H1 (cell line): ENCODE measurements at regions not wholly inside any gene's neighbourhood (a gene's known extent, or its start where the extent isn't known, plus 50 kb on each side); places are given as distances from the start of the nearest gene placed in this dataset.

ENCODE experiments used
- CTCF ChIA-PET: fragments of 300-600 bp; sonication (Branson Sonifier 250); formaldehyde crosslinking; loops from one replicate; lab custom pipeline; 2021; ENCODE audit not compliant: partially characterized antibody; lab: Charles Lee
- POLR2A ChIA-PET: fragments of 300-600 bp; sonication (Branson Sonifier 250); formaldehyde crosslinking; loops from one replicate; lab custom pipeline; 2021; ENCODE audit warnings: inconsistent platforms; ENCODE audit not compliant: partially characterized antibody; lab: Charles Lee
- DNase-seq, 2 experiments: peaks; one replicate each; pipeline versions ENCODE4 v3.0.0 to v3.0.0-alpha.2; 2010 to 2022; ENCODE audit warnings: low spot score in 2 of 2, low read depth in 1 of 2, mixed read lengths in 1 of 2
- FAIRE-seq: peaks from 2 replicates; lab custom pipeline; 2011; peaks lifted over from hg19 to GRCh38; lab: Jason Lieb, UNC
- H2AFZ ChIP-seq: 2 replicates; pipeline ENCODE4 v1.8.1; 2012; ENCODE audit warnings: low read length, inconsistent platforms
- H2AK5ac ChIP-seq: 2 replicates; pipeline ENCODE4 v1.6.1; 2013; ENCODE audit warnings: low read depth, low read length
- H2BK120ac ChIP-seq: replicated peaks from 2 replicates; pipeline ENCODE3; 2013; ENCODE audit warnings: low read depth, low read length, inconsistent platforms
- H2BK12ac ChIP-seq: 2 replicates; pipeline ENCODE4 v1.6.1; 2013; ENCODE audit warnings: low read depth, low read length
- H2BK15ac ChIP-seq: 2 replicates; pipeline ENCODE4 v1.6.1; 2013; ENCODE audit warnings: low read length
- H2BK20ac ChIP-seq: 2 replicates; pipeline ENCODE4 v1.6.1; 2013; ENCODE audit warnings: low read length
- H2BK5ac ChIP-seq: 2 replicates; pipeline ENCODE4 v1.6.1; 2013; ENCODE audit warnings: low read depth, low read length
- H3K14ac ChIP-seq: 2 replicates; pipeline ENCODE4 v1.6.1; 2013; ENCODE audit warnings: inconsistent platforms; ENCODE audit not compliant: insufficient read length
- H3K18ac ChIP-seq: 2 replicates; pipeline ENCODE4 v1.6.1; 2013; ENCODE audit warnings: low read length; ENCODE audit errors: extremely low read depth
- H3K23ac ChIP-seq: 2 replicates; pipeline ENCODE4 v1.6.1; 2013; ENCODE audit warnings: inconsistent platforms; ENCODE audit not compliant: insufficient read length
- H3K23me2 ChIP-seq: 2 replicates; pipeline ENCODE4 v1.6.1; 2013; ENCODE audit warnings: low read depth, low read length
- H3K27ac ChIP-seq: 2 replicates; pipeline ENCODE4 v1.6.1; 2011; ENCODE audit warnings: low read depth, low read length, inconsistent platforms
- H3K27me3 ChIP-seq, 4 experiments: replicated peaks in 1 of 4; 1 replicate in 1 of 4; 2 replicates in 3 of 4; pipeline versions ENCODE4 v1.6.1 to v1.8.1; 2011 to 2013; ENCODE audit warnings: low read length in 3 of 4, mild to moderate bottlenecking in 3 of 4, inconsistent platforms in 2 of 4, mixed read lengths in 2 of 4, moderate library complexity in 1 of 4; ENCODE audit not compliant: control insufficient read depth in 3 of 4, insufficient read depth in 3 of 4; ENCODE audit errors: extremely low read depth in 1 of 4
- H3K36me3 ChIP-seq, 4 experiments: 2 replicates each; pipeline versions ENCODE4 v1.6.1 to v1.8.1; 2011 to 2013; ENCODE audit warnings: mild to moderate bottlenecking in 4 of 4, low read length in 3 of 4, moderate library complexity in 2 of 4, control low read depth in 1 of 4, inconsistent platforms in 1 of 4; ENCODE audit not compliant: insufficient read depth in 4 of 4, control insufficient read depth in 2 of 4
- H3K4ac ChIP-seq: replicated peaks from 2 replicates; pipeline ENCODE3; 2013; ENCODE audit warnings: low read length, low read depth, mixed read lengths, inconsistent platforms; ENCODE audit not compliant: insufficient read length
- H3K4me1 ChIP-seq, 4 experiments: replicated peaks in 1 of 4; 1 replicate in 1 of 4; 2 replicates in 3 of 4; pipeline versions ENCODE4 v1.6.1 to v1.8.1; 2011 to 2013; ENCODE audit warnings: low read length in 3 of 4, inconsistent platforms in 2 of 4, mixed read lengths in 1 of 4; ENCODE audit not compliant: insufficient read depth in 4 of 4, control insufficient read depth in 3 of 4
- H3K4me2 ChIP-seq, 2 experiments: 2 replicates each; pipeline versions ENCODE4 v1.6.1 to v1.8.1; 2011 to 2013; ENCODE audit warnings: low read depth in 2 of 2, low read length in 2 of 2, control low read depth in 1 of 2, inconsistent platforms in 1 of 2, mild to moderate bottlenecking in 1 of 2; ENCODE audit not compliant: insufficient read depth in 1 of 2
- H3K4me3 ChIP-seq, 4 experiments: fragments of 200-600, 300-600 bp in 1 of 4; sonication (generic), shearing (Covaris generic), sonication (Bioruptor Twin) in 1 of 4; 2 replicates each; pipeline versions ENCODE4 v1.5.1 to v1.8.1; 2011 to 2016; ENCODE audit warnings: low read length in 4 of 4, low read depth in 3 of 4, control low read depth in 2 of 4, inconsistent platforms in 2 of 4, mild to moderate bottlenecking in 2 of 4, mixed read lengths in 1 of 4, moderate library complexity in 1 of 4; ENCODE audit not compliant: insufficient read depth in 2 of 4; ENCODE audit errors: extremely low read depth in 1 of 4
- H3K56ac ChIP-seq: replicated peaks from 2 replicates; pipeline ENCODE3; 2013; ENCODE audit warnings: low read depth, mild to moderate bottlenecking, mixed read lengths, low read length, inconsistent platforms; ENCODE audit not compliant: insufficient read length
- H3K79me1 ChIP-seq: 2 replicates; pipeline ENCODE4 v1.6.1; 2013; ENCODE audit warnings: low read depth, low read length, control low read depth
- H3K79me2 ChIP-seq, 2 experiments: 2 replicates each; pipeline versions ENCODE4 v1.6.1 to v1.8.1; 2012 to 2013; ENCODE audit warnings: low read length in 2 of 2, mild to moderate bottlenecking in 2 of 2, inconsistent platforms in 1 of 2; ENCODE audit not compliant: insufficient read depth in 2 of 2, control insufficient read depth in 1 of 2
- H3K9ac ChIP-seq, 4 experiments: replicated peaks in 1 of 4; 1 replicate in 1 of 4; 2 replicates in 3 of 4; pipeline versions ENCODE4 v1.6.1 to v1.8.1; 2011 to 2013; ENCODE audit warnings: low read depth in 3 of 4, low read length in 3 of 4, control low read depth in 2 of 4, mild to moderate bottlenecking in 2 of 4, moderate library complexity in 2 of 4, inconsistent platforms in 1 of 4; ENCODE audit errors: extremely low read depth in 1 of 4
- H3K9me3 ChIP-seq, 2 experiments: 2 replicates each; pipeline versions ENCODE4 v1.6.1 to v1.8.1; 2012 to 2013; ENCODE audit warnings: mild to moderate bottlenecking in 2 of 2, moderate library complexity in 2 of 2, control low read depth in 1 of 2, inconsistent platforms in 1 of 2, low read depth in 1 of 2, low read length in 1 of 2, mixed read lengths in 1 of 2; ENCODE audit not compliant: insufficient read depth in 2 of 2
- H4K20me1 ChIP-seq, 2 experiments: replicated peaks in 1 of 2; 2 replicates each; pipeline versions ENCODE3 to v1.8.1; 2011 to 2013; ENCODE audit warnings: inconsistent platforms in 2 of 2, low read length in 2 of 2, mild to moderate bottlenecking in 1 of 2; ENCODE audit not compliant: insufficient read depth in 2 of 2, control insufficient read depth in 1 of 2
- H4K5ac ChIP-seq: 2 replicates; pipeline ENCODE4 v1.6.1; 2013; ENCODE audit warnings: low read length, low read depth, mixed read lengths, inconsistent platforms; ENCODE audit not compliant: insufficient read length
- H4K8ac ChIP-seq: 2 replicates; pipeline ENCODE4 v1.8.0; 2013; ENCODE audit warnings: mild to moderate bottlenecking, moderate library complexity, low read length, inconsistent platforms; ENCODE audit not compliant: insufficient read depth; ENCODE audit errors: extremely low read depth
- H4K91ac ChIP-seq: replicated peaks from 2 replicates; pipeline ENCODE3; 2013; ENCODE audit warnings: low read length, mixed read lengths, inconsistent platforms; ENCODE audit not compliant: insufficient read length
- CHD1 ChIP-seq: IDR thresholded peaks from 2 replicates; pipeline ENCODE4 v1.6.1; 2012; ENCODE audit warnings: low read depth, low read length, improper control_type of control experiment
- KDM4A ChIP-seq: IDR thresholded peaks from one replicate; pipeline ENCODE4 v1.7.1; 2012; ENCODE audit warnings: low read depth, mild to moderate bottlenecking, moderate library complexity, low read length, inconsistent platforms; ENCODE audit not compliant: severe bottlenecking
- PHF8 ChIP-seq: fragments of 200-600 bp; sonication (generic); conservative IDR thresholded peaks from 2 replicates; pipeline ENCODE4 v1.7.1; 2012; ENCODE audit warnings: low read depth, mild to moderate bottlenecking, inconsistent platforms, low read length, moderate library complexity
- POLR2A ChIP-seq, 2 experiments: IDR thresholded peaks; 1 replicate in 1 of 2; 2 replicates in 1 of 2; pipeline ENCODE4 v1.6.1; 2011; ENCODE audit warnings: low read depth in 2 of 2, low read length in 2 of 2, mild to moderate bottlenecking in 2 of 2; ENCODE audit errors: control extremely low read depth in 1 of 2
- RBBP5 ChIP-seq: IDR thresholded peaks from 2 replicates; pipeline ENCODE4 v1.7.1; 2012; ENCODE audit warnings: low read depth, mild to moderate bottlenecking, inconsistent platforms, low read length, moderate library complexity, borderline replicate concordance
- SP4 ChIP-seq: IDR thresholded peaks from 2 replicates; pipeline ENCODE4 v1.6.1; 2012; ENCODE audit warnings: low read length, inconsistent platforms
- SRF ChIP-seq: IDR thresholded peaks from 2 replicates; pipeline ENCODE4 v1.6.1; 2011; ENCODE audit warnings: mild to moderate bottlenecking, low read depth, low read length, moderate library complexity
- TEAD4 ChIP-seq: IDR thresholded peaks from 2 replicates; pipeline ENCODE4 v1.6.1; 2012; ENCODE audit warnings: low read depth, low read length, inconsistent platforms, mixed read lengths
- USF2 ChIP-seq: IDR thresholded peaks from 2 replicates; pipeline ENCODE4 v1.6.1; 2011; ENCODE audit warnings: low read length, improper control_type of control experiment
- YY1 ChIP-seq: IDR thresholded peaks from 2 replicates; pipeline ENCODE4 v1.6.1; 2011; ENCODE audit warnings: low read depth, mild to moderate bottlenecking, low read length
- WGBS, 2 experiments: shearing (Covaris generic) in 1 of 2; methylation state at CpG; one replicate each; pipeline versions ENCODE4 v1.1.6 to v1.1.7; 2013 to 2015; ENCODE audit warnings: low lambda C conversion rate in 2 of 2, mixed read lengths in 2 of 2, inconsistent platforms in 1 of 2, low coverage in 1 of 2, missing lambda C conversion rate in 1 of 2; ENCODE audit not compliant: insufficient replicate concordance in 2 of 2, insufficient coverage in 1 of 2, insufficient read length in 1 of 2; ENCODE audit errors: extremely low coverage in 1 of 2, missing lambda C conversion rate in 1 of 2; 5-methylcytosine and 5-hydroxymethylcytosine counted together

- Histone ChIP-seq H3K4me2 (no peak overlapping the region), H3K79me2 (no peaks in the 10 kb centered on the region; a peak in 1 of 4 replicates), H3K79me1 (no peaks in the 10 kb centered on the region), H3K27ac (no peak overlapping the region; the same call in 1 of the 2 replicates), H4K20me1 (no peaks in the 10 kb centered on the region), H3K4me1 (no peaks in the 10 kb centered on the region), H3K4ac (no peak overlapping the region)
- TF ChIP-seq SRF (no peak), PHF8 (no peak), POLR2A (IDR thresholded peaks at IDR 0.05; ENCODE audit: control extremely low read depth in 1 of 2, low read depth in 2 of 2, low read length in 2 of 2) (no peak), TEAD4 (no peak), RBBP5 (no peak), USF2 (no peak), YY1 (no peak), SP4 (no peak), CHD1 (no peak), KDM4A (no peak)
- TF ChIP-seq, all 59 proteins: peak for 0
- H3K36me3 ChIP-seq: no peaks in the 10 kb centered on the region
- H4K8ac ChIP-seq: no peak overlapping the region
- no peak overlapping the region for H2BK20ac ChIP-seq
- no peak overlapping the region for H3K18ac ChIP-seq
- H3K27me3 ChIP-seq: no peaks in the 10 kb centered on the region
- H3K23me2 ChIP-seq: no peaks in the 10 kb centered on the region
- no peak overlapping the region for H2AK5ac ChIP-seq
- FAIRE-seq: no peak
- no peak overlapping the region for H2BK15ac ChIP-seq
- no peak overlapping the region for H4K91ac ChIP-seq
- H2AFZ ChIP-seq: no peak overlapping the region; the same call in 1 of the 2 replicates
- POLR2A ChIA-PET: no interaction called here
- H2BK12ac ChIP-seq: no peak overlapping the region
- WGBS, 2 experiments: 90% methylated on average over 2 of the region's 2 CpGs; no CpG with 5 or more reads in 1 of the 2 experiments
- H3K4me3 ChIP-seq: no peak overlapping the region
- no peak overlapping the region for H3K14ac ChIP-seq
- no peaks in the 10 kb centered on the region; a peak in 1 of 4 replicates for H3K9me3 ChIP-seq
- H3K56ac ChIP-seq: no peak overlapping the region
- H4K5ac ChIP-seq: no peak overlapping the region
- no peak overlapping the region for H3K9ac ChIP-seq
- no peak overlapping the region for H3K23ac ChIP-seq
- H2BK120ac ChIP-seq: no peak overlapping the region
- CTCF ChIA-PET: no interaction called here
- DNase-seq: no peak
- no peak overlapping the region for H2BK5ac ChIP-seq
These were observed 1064.8 kb upstream of the IGFBP7 start for GRCh38 chr4:58175024-58175423.
